Upper lobe of left lung (tissue), 4 donors: ENCODE measurements at regions not wholly inside any gene's neighbourhood (a gene's known extent, or its start where the extent isn't known, plus 50 kb on each side); places are given as distances from the start of the nearest gene placed in this dataset.

ENCODE experiments used
- EP300 ChIP-seq, 4 donors: sonication (generic); formaldehyde crosslinking; IDR thresholded peaks; one replicate each; pipeline ENCODE4 v1.5.1; 2017; ENCODE audit warnings: antibody characterized with exemption in 4 of 4, control low read depth in 2 of 4
- POLR2A ChIP-seq, 4 donors: fragments of 450-650 bp; IDR thresholded peaks; one replicate each; pipeline ENCODE4 v1.5.1; 2016 to 2017; ENCODE audit warnings: antibody characterized with exemption in 4 of 4, mild to moderate bottlenecking in 2 of 4
- POLR2AphosphoS5 ChIP-seq, 2 donors: sonication (generic); formaldehyde crosslinking; IDR thresholded peaks; one replicate each; pipeline ENCODE4 v1.5.1; 2017; ENCODE audit warnings: antibody characterized with exemption in 2 of 2
- TF ChIP-seq, protein P1 (sequence below), 6 experiments: fragments of 450-650 bp in 4 of 6; fragments of 200-600 bp in 2 of 6; sonication (generic) in 2 of 6; IDR thresholded peaks; one replicate each; pipeline ENCODE4 v1.5.1; 2016 to 2019; ENCODE audit warnings: antibody characterized with exemption in 6 of 6

DNA sequence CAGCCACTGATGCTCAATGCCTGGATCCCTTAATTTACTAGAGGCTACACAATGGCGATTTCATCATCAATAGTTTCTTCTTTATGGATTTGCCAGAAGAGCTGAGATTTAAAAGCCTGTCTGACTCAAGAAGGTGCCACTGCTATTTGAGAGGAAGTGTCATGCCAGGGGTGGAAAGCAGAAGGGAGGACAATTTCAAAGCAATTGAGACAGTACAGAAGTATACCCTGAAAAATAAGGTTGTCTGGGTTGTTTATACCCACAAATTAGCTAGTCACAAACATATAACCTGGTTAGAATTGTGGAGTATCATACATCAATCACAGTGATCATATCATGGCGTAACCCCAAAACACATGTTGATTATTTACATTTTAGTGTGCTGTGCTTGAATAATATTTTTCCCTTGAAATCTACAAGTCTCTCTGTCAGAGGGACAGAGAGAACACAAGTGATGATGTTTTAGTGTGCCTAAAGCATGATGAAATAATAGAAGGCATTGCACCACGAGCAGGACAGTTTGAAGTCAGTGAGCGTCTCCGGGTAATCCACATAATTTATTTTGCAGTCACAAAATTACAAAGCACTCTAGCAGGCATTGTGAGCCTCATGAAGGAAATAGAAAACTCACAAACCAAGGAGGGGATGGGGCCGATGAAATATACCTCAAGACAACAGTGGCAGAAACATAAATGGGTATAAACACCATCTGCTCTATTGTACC, 312.2 kb upstream of the SPRED2 start:
- TF ChIP-seq, protein P1, sequence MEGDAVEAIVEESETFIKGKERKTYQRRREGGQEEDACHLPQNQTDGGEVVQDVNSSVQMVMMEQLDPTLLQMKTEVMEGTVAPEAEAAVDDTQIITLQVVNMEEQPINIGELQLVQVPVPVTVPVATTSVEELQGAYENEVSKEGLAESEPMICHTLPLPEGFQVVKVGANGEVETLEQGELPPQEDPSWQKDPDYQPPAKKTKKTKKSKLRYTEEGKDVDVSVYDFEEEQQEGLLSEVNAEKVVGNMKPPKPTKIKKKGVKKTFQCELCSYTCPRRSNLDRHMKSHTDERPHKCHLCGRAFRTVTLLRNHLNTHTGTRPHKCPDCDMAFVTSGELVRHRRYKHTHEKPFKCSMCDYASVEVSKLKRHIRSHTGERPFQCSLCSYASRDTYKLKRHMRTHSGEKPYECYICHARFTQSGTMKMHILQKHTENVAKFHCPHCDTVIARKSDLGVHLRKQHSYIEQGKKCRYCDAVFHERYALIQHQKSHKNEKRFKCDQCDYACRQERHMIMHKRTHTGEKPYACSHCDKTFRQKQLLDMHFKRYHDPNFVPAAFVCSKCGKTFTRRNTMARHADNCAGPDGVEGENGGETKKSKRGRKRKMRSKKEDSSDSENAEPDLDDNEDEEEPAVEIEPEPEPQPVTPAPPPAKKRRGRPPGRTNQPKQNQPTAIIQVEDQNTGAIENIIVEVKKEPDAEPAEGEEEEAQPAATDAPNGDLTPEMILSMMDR (IDR thresholded peaks at IDR 0.05): no peak
- TF ChIP-seq POLR2A (IDR thresholded peaks at IDR 0.05) (no peak), POLR2AphosphoS5 (IDR thresholded peaks at IDR 0.05) (no peak), EP300 (IDR thresholded peaks at IDR 0.05) (no peak)
